ENCODE measurements at regions not wholly inside any gene's neighbourhood (a gene's known extent, or its start where the extent isn't known, plus 50 kb on each side); places are given as distances from the start of the nearest gene placed in this dataset.

GRCh38 chr5:31047007-31047406, 146.5 kb upstream of the CDH6 start:
- DNase-seq (ENCODE audit: low read depth) = no peak
- no peak for TF ChIP-seq CTCF (IDR thresholded peaks at IDR 0.05; ENCODE audit: low read length, missing control alignments)
- H3K4me3 ChIP-seq (replicated peaks; ENCODE audit: low read depth, low read length) = no peak overlapping the region

- H3K4me3 ChIP-seq (replicated peaks; ENCODE audit: low read depth, low read length) = no peak overlapping the region
- DNase-seq (ENCODE audit: low read depth) = peak; percentile 57
- no peak for TF ChIP-seq CTCF (IDR thresholded peaks at IDR 0.05; ENCODE audit: low read length, missing control alignments)
These were observed 157.1 kb upstream of the CDH6 start for GRCh38 chr5:31036411-31036810.

DNA sequence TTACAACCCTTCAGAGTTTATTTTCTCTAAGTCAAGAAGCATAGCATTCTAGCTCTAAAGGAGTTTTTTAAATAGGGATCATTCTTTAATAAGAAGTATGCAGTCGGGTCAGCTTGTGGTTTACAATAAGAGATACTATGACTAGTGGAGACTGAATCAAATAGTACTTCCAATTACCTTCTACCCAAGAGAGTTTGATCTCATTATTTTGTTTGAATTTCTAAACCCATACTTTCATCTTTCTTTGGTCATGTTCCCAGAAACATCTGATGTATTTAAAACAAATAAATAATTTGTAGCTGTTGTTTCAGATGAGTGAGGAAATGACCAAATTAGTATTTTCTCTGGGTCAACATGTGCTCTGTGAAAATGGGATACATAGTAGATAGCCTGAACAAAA, 160.2 kb upstream of the CDH6 start:
- no peak for TF ChIP-seq CTCF (IDR thresholded peaks at IDR 0.05; ENCODE audit: low read length, missing control alignments)
- peak; percentile 6 for DNase-seq (ENCODE audit: low read depth)
- no peak overlapping the region for H3K4me3 ChIP-seq (replicated peaks; ENCODE audit: low read depth, low read length)

- no peak for TF ChIP-seq CTCF (IDR thresholded peaks at IDR 0.05; ENCODE audit: low read length, missing control alignments)
- no peak overlapping the region for H3K4me3 ChIP-seq (replicated peaks; ENCODE audit: low read depth, low read length)
- DNase-seq (ENCODE audit: low read depth) = no peak
These were observed 163.6 kb upstream of the CDH6 start for GRCh38 chr5:31029925-31030324.

- no peak overlapping the region for H3K4me3 ChIP-seq (replicated peaks; ENCODE audit: low read depth, low read length)
- no peak for DNase-seq (ENCODE audit: low read depth)
- no peak for TF ChIP-seq CTCF (IDR thresholded peaks at IDR 0.05; ENCODE audit: low read length, missing control alignments)
These were observed 165.8 kb upstream of the CDH6 start for GRCh38 chr5:31027721-31028120.

DNA sequence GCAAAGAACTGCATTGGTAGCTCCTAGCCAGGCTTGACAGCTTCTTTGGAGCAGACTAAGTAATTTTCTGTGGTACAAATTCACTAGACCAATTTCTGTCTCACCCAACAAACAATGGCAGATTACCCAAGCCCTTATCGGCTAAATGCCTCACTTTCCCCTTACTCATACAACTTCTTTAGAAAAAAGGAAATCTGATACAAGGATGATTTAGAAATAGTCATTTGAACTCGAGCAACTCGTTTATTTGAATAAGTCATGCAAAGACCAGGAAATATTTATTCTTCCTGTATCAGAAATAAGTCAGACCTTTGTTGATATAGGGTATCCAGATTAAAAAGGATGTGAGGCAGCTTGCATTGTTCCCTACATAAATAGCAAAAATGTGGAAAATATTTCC, 170.4 kb upstream of the CDH6 start:
- peak; percentile 68 for DNase-seq (ENCODE audit: low read depth)
- H3K4me3 ChIP-seq (replicated peaks; ENCODE audit: low read depth, low read length) = no peak overlapping the region
- TF ChIP-seq CTCF (IDR thresholded peaks at IDR 0.05; ENCODE audit: low read length, missing control alignments) = no peak

- peak; percentile 27 for DNase-seq (ENCODE audit: low read depth)
- no peak for TF ChIP-seq CTCF (IDR thresholded peaks at IDR 0.05; ENCODE audit: low read length, missing control alignments)
- no peak overlapping the region for H3K4me3 ChIP-seq (replicated peaks; ENCODE audit: low read depth, low read length)
These were observed 172.3 kb upstream of the CDH6 start for GRCh38 chr5:31021181-31021624.

Measured in fibroblast of pulmonary artery (primary cell).